ENCODE measurements at regions not wholly inside any gene's neighbourhood (a gene's known extent, or its start where the extent isn't known, plus 50 kb on each side); places are given as distances from the start of the nearest gene placed in this dataset.

GRCh38 chr12:88814779-88815178 lies 234.5 kb upstream of the KITLG start:
- 51% methylated on average over 5 of the region's 5 CpGs for WGBS (ENCODE audit: missing lambda C conversion rate)
- no peak overlapping the region for H3K27ac ChIP-seq
- CTCF ChIA-PET, result no interaction called here
- FAIRE-seq, result no peak
- no peak overlapping the region for H3K4me3 ChIP-seq
- no peak for DNase-seq (ENCODE audit: low read depth in 1 of 2, low spot score in 1 of 2)
- ATAC-seq, result no peak
- no peaks in the 10 kb centered on the region for H3K4me1 ChIP-seq
- no peak for TF ChIP-seq TFCP2L1 (CRISPR knock-in tag; IDR thresholded peaks at IDR 0.05)
- no peak for TF ChIP-seq ZNF302 (CRISPR knock-in tag; IDR thresholded peaks at IDR 0.05)
- TF ChIP-seq RAD21 (conservative IDR thresholded peaks at IDR 0.05 in 1 of 2, IDR thresholded peaks at IDR 0.05 in 1 of 2), result no peak
- TF ChIP-seq KDM5A (IDR thresholded peaks at IDR 0.05), result no peak
- no peak for TF ChIP-seq BHLHE40 (IDR thresholded peaks at IDR 0.05; ENCODE audit: low read depth, low read length)
- TF ChIP-seq MAFK (IDR thresholded peaks at IDR 0.05; ENCODE audit: partially characterized antibody), result no peak
- no peak for TF ChIP-seq BCL3 (IDR thresholded peaks at IDR 0.05)
- TF ChIP-seq CHD4 (IDR thresholded peaks at IDR 0.05; ENCODE audit: borderline replicate concordance), result no peak
- no peak for TF ChIP-seq POLR2AphosphoS2 (conservative IDR thresholded peaks at IDR 0.05; ENCODE audit: low read length)
- TF ChIP-seq NPAS2 (CRISPR knock-in tag; IDR thresholded peaks at IDR 0.05; ENCODE audit: borderline replicate concordance), result no peak
- no peak for TF ChIP-seq CHD2 (IDR thresholded peaks at IDR 0.05; ENCODE audit: low read length, partially characterized antibody)
- TF ChIP-seq EP300 (IDR thresholded peaks at IDR 0.05), result no peak
- no peak for TF ChIP-seq TP53 (CRISPR knock-in tag; IDR thresholded peaks at IDR 0.05)
- TF ChIP-seq ZSCAN20 (CRISPR knock-in tag; IDR thresholded peaks at IDR 0.05), result no peak
- TF ChIP-seq E2F6 (IDR thresholded peaks at IDR 0.05; ENCODE audit: borderline replicate concordance, low read depth), result no peak
- no peak for TF ChIP-seq ZFP36 (IDR thresholded peaks at IDR 0.05; ENCODE audit: borderline replicate concordance, partially characterized antibody)
- H3K9me3 ChIP-seq, result no peaks in the 10 kb centered on the region
- no peak overlapping the region for H3K4me2 ChIP-seq
- POLR2A ChIA-PET, result no interaction called here

GRCh38 chr12:88812610-88813009 lies 232.3 kb upstream of the KITLG start:
- TF ChIP-seq ZFP36 (IDR thresholded peaks at IDR 0.05; ENCODE audit: borderline replicate concordance, partially characterized antibody) (no peak), CEBPB (IDR thresholded peaks at IDR 0.05) (no peak), USF2 (IDR thresholded peaks at IDR 0.05) (no peak), SREBF2 (IDR thresholded peaks at IDR 0.05) (no peak), ATOH8 (CRISPR knock-in tag; IDR thresholded peaks at IDR 0.05; ENCODE audit: low read depth) (no peak), HES2 (IDR thresholded peaks at IDR 0.05) (no peak), ESRRA (IDR thresholded peaks at IDR 0.05; ENCODE audit: borderline replicate concordance, low read length) (no peak), RAD21 (conservative IDR thresholded peaks at IDR 0.05 in 1 of 2, IDR thresholded peaks at IDR 0.05 in 1 of 2) (no peak), RCOR1 (IDR thresholded peaks at IDR 0.05; ENCODE audit: low read depth, low read length) (no peak), MAX (IDR thresholded peaks at IDR 0.05) (no peak)
- H3K9me3 ChIP-seq, result no peaks in the 10 kb centered on the region
- POLR2A ChIA-PET, result no interaction called here
- FAIRE-seq, result no peak
- CTCF ChIA-PET, result no interaction called here
- no peak overlapping the region for H3K4me3 ChIP-seq
- H3K4me2 ChIP-seq, result no peak overlapping the region
- DNase-seq (ENCODE audit: low read depth in 1 of 2, low spot score in 1 of 2), result no peak
- H3K4me1 ChIP-seq, result no peaks in the 10 kb centered on the region
- no peak overlapping the region for H3K27ac ChIP-seq
- no peak for ATAC-seq
- 83% methylated on average over 1 of the region's 1 CpG for WGBS (ENCODE audit: missing lambda C conversion rate)
